ENCODE measurements at regions not wholly inside any gene's neighbourhood (a gene's known extent, or its start where the extent isn't known, plus 50 kb on each side); places are given as distances from the start of the nearest gene placed in this dataset.

GRCh38 chr20:19807946-19808330 is 49.9 kb downstream of the RIN2 start:
- ATAC-seq (ENCODE audit: insufficient number of reproducible peaks, low FRiP score, low read depth) (no peak), DNase-seq (ENCODE audit: low spot score) (no peak)
- peaks cover 3% of the 10 kb centered on the region for H3K36me3 ChIP-seq
- no peaks in the 10 kb centered on the region for H3K9me3 ChIP-seq
- no peak for TF ChIP-seq CTCF (IDR thresholded peaks at IDR 0.05)
- H3K4me1 ChIP-seq (ENCODE audit: control insufficient read depth in 1 of 2, low read depth in 2 of 2) = peaks cover 13 to 32% of the 10 kb centered on the region in 2 donors
- no peak overlapping the region for H3K4me3 ChIP-seq
- no peak overlapping the region for H3K27ac ChIP-seq
- H3K27me3 ChIP-seq (replicated peaks; ENCODE audit: insufficient read depth) = no peaks in the 10 kb centered on the region

GRCh38 chr20:19808498-19808897 is 50.4 kb downstream of the RIN2 start:
- Histone ChIP-seq H3K36me3 (peaks cover 3% of the 10 kb centered on the region), H3K4me3 (no peak overlapping the region), H3K27me3 (replicated peaks; ENCODE audit: insufficient read depth) (no peaks in the 10 kb centered on the region), H3K9me3 (no peaks in the 10 kb centered on the region), H3K4me1 (ENCODE audit: control insufficient read depth in 1 of 2, low read depth in 2 of 2) (peaks cover 19 to 37% of the 10 kb centered on the region in 2 donors), H3K27ac (no peak overlapping the region)
- no peak for TF ChIP-seq CTCF (IDR thresholded peaks at IDR 0.05)
- DNase-seq (ENCODE audit: low spot score) = no peak
- no peak for ATAC-seq (ENCODE audit: insufficient number of reproducible peaks, low FRiP score, low read depth)

GRCh38 chr20:19809505-19809904 is 51.4 kb downstream of the RIN2 start:
- H3K9me3 ChIP-seq = no peaks in the 10 kb centered on the region
- ATAC-seq (ENCODE audit: insufficient number of reproducible peaks, low FRiP score, low read depth) (no peak), DNase-seq (ENCODE audit: low spot score) (no peak)
- no peak overlapping the region for H3K27ac ChIP-seq
- H3K36me3 ChIP-seq = no peaks in the 10 kb centered on the region
- H3K27me3 ChIP-seq (replicated peaks; ENCODE audit: insufficient read depth) = no peaks in the 10 kb centered on the region
- TF ChIP-seq CTCF (IDR thresholded peaks at IDR 0.05) = no peak
- peaks cover 27 to 47% of the 10 kb centered on the region in 2 donors for H3K4me1 ChIP-seq (ENCODE audit: control insufficient read depth in 1 of 2, low read depth in 2 of 2)
- H3K4me3 ChIP-seq = no peak overlapping the region

GRCh38 chr20:19811231-19811630 is 53.2 kb downstream of the RIN2 start:
- H3K4me1 ChIP-seq (ENCODE audit: control insufficient read depth in 1 of 2, low read depth in 2 of 2) = peaks cover 41 to 59% of the 10 kb centered on the region in 2 donors
- no peak overlapping the region for H3K4me3 ChIP-seq
- DNase-seq (ENCODE audit: low spot score) = no peak

GRCh38 chr20:19812056-19812455 is 54.0 kb downstream of the RIN2 start:
- no peak for DNase-seq (ENCODE audit: low spot score)
- Histone ChIP-seq H3K36me3 (no peaks in the 10 kb centered on the region), H3K27ac (no peak overlapping the region), H3K9me3 (no peaks in the 10 kb centered on the region), H3K27me3 (replicated peaks; ENCODE audit: insufficient read depth) (no peaks in the 10 kb centered on the region), H3K4me1 (ENCODE audit: control insufficient read depth in 1 of 2, low read depth in 2 of 2) (peaks cover 35 to 52% of the 10 kb centered on the region in 2 donors), H3K4me3 (no peak overlapping the region)
- TF ChIP-seq CTCF (IDR thresholded peaks at IDR 0.05) = no peak
- ATAC-seq (ENCODE audit: insufficient number of reproducible peaks, low FRiP score, low read depth) = no peak

More at GRCh38 chr20:19811231-19811630, 53.2 kb downstream of the RIN2 start:
- Histone ChIP-seq H3K36me3 (no peaks in the 10 kb centered on the region), H3K27ac (no peak overlapping the region), H3K9me3 (no peaks in the 10 kb centered on the region), H3K27me3 (replicated peaks; ENCODE audit: insufficient read depth) (no peaks in the 10 kb centered on the region)
- ATAC-seq (ENCODE audit: insufficient number of reproducible peaks, low FRiP score, low read depth) = no peak
- TF ChIP-seq CTCF (IDR thresholded peaks at IDR 0.05) = no peak
